HG02973 (cell line): ENCODE measurements at regions not wholly inside any gene's neighbourhood (a gene's known extent, or its start where the extent isn't known, plus 50 kb on each side); places are given as distances from the start of the nearest gene placed in this dataset.
"Not testable (repeated sequence)": the region's sequence is repeated elsewhere in the genome, so short reads cannot be mapped to it uniquely, and the experiment has no call there.

Source experiments
- ATAC-seq: cut with Tn5 transposase; IDR thresholded peaks from one replicate; pipeline ENCODE4 v1.9.1; 2021; ENCODE audit warnings: moderate library complexity; ENCODE audit not compliant: unreplicated experiment

DNA sequence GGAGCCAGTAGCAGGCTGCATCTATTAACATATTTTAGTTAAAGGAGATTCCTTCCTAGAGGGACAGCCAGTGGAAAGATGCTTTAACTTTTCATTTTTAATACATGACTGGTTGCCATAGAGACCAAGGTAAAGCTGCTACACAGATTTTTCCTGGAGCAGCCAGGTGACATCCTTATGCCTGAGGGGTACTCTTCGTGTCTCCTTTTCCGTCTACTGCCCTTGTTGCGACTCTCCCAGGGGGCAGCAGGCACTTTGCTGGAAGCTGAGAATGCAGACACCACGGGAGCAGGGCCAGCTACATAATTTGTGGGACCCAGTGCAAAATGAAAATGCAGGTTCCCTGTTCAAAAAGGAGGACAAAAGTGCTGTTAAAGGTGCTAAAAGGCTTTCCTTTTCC lies 340.4 kb downstream of the CEP170 start:
- not testable (repeated sequence) for ATAC-seq

DNA sequence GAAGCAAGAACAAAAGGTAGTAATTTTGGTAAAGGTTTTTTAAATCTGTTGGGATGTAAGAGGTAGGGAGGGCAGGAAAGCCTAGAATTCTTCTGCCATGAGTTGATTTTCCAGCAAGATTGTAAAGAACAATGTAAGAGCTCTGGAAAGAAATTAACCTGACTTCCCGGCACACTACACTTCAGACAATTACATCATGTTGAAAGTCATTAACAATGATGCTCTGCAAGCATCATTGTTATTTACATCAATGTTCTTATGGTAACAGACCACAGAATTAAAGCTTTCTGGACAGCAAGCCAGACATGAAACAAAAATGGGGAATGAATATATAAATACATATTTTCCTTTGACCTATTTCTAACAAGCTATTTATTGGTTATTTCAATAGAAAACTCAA lies 342.2 kb downstream of the CEP170 start:
- not testable (repeated sequence) for ATAC-seq

GRCh38 chr1:242900558-242900957 lies 354.5 kb downstream of the CEP170 start:
- not testable (repeated sequence) for ATAC-seq

- no peak for ATAC-seq
Observed at GRCh38 chr1:242890192-242890741, 364.8 kb downstream of the CEP170 start.

DNA sequence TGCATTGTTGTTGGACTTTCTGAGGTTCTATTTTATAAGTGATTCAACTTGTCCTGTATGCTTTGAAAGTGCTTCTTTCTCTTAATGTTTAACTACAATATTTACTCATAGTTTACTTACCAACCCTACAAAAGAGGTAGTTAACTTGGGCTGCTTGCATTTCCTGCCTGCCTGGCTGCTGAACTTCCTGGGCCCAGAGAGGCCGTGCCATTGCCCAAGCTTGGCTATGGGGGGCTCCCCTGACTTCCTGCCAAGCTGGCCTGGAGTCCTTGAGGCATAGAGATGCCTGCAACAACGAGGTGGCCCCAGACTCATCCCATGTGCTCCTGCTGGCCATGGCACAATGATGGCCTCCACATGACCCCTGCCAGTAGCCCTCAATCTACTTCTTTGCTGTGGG lies 361.6 kb upstream of the PLD5 start:
- ATAC-seq, result peak; percentile 88

DNA sequence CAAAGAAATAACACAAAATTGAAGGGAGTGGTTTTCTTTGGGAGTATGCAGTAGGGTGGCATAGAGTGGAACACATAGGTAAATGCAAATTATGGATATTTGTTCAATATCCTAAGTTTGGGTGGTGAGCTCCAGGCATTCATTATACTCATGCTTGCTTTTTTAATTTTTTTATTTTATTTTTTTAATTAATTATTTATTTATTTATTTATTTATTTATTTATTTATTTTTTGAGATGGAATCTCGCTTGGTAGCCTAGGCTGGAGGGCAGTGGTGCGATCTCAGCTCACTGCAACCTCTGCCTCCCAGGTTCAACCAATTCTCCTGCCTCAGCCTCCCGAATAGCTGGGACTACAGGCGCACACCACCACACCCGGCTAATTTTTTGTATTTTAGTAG lies 355.5 kb upstream of the PLD5 start:
- ATAC-seq, result not testable (repeated sequence)

DNA sequence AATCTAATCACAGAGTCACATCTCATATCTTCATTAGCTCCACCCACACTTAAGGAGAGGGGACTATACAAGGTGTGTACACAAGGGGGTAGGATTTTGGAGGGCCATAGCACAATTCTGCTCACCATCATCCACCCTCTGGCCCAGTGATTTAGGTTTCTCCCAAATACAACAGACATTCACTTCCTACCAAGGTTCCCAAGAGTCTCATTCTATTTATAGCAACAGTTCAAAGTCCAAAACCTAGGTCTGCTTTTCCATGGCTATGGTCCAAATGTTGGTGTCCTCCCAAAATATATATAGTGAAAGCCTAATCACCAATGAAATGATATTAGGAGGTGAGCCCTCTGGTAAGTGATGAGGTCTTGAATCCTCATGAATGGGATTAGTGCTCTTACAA lies 353.2 kb upstream of the PLD5 start:
- ATAC-seq, result no peak

DNA sequence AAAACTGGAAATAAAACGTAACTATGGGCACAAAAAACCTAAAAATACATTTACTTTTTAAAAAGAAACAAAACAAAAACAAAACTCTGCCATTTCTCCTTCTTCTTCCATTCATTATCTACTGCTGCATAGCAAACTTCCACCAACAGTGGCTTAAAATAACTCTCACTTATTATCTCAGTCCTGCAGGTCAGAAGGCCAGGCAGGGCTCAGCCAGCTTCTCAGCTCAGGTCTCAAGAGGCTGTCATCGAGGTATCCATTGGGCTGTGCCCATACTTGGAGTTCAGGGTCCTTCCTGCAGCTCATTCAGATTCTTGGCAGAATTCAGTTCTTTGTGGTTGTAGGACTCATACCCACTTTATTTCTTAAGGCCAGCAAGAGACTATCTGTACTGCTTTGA lies 352.7 kb upstream of the PLD5 start:
- no peak for ATAC-seq

DNA sequence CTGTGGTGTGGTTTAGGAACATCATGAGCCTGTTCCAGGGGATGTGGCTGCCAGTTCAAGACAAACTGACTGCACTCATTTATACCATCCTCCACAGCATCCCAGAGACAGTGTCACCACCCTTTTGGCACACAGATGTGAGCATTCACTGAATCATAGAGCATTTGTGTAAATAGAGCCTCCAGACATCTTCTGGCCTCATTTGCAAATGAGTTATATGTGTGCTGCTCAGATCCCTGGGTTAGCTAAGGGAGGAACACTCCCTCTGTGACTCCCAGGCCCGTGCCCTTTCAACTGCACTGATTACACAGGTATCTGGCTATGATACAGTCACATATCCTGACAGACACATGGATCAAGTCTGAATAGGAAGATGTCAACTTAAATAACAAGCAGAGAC lies 351.5 kb upstream of the PLD5 start:
- no peak for ATAC-seq

DNA sequence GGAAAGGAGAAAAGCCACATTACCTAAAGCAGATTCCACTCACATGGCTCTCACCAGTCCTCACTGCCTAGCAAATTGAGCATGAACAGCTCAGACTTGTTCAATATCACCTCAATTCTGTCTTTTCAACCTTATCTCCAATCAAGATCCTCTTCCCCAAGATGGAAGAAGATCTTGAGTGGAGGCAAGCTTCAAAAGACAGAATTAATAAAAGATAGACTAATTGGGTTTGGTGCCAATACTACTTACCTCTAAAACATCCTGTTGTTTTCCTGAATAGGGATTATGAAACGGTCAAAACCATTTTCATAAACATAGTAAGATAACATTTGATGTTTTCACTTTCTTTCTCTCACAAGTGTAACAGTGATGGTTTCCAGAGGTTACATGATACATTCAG lies 349.2 kb upstream of the PLD5 start:
- ATAC-seq, result no peak

- ATAC-seq, result no peak
Observed at GRCh38 chr1:242872521-242872920, 348.0 kb upstream of the PLD5 start.

GRCh38 chr1:242871471-242872030 lies 347.1 kb upstream of the PLD5 start:
- no peak for ATAC-seq

- ATAC-seq, result peak; percentile 57
Observed at GRCh38 chr1:242870966-242871365, 346.5 kb upstream of the PLD5 start.

DNA sequence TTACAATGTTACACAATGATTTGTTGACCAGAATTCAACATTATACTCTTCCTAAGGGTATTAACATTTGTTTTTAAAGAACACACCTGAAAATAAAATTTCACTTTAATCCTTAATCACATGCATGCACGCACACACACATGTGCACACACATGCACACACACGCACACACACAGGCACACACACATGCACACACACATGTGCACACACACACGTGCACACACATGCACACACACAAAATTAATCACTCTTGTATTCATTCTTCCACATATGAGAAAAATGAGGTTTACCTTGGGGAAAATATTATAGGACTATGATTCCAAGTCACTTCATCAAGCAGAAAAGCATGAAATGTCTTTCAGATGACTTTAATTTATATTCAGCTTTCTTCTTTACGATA lies 331.8 kb upstream of the PLD5 start:
- ATAC-seq, result no peak

- no peak for ATAC-seq
Observed at GRCh38 chr1:242854466-242854865, 330.0 kb upstream of the PLD5 start.

DNA sequence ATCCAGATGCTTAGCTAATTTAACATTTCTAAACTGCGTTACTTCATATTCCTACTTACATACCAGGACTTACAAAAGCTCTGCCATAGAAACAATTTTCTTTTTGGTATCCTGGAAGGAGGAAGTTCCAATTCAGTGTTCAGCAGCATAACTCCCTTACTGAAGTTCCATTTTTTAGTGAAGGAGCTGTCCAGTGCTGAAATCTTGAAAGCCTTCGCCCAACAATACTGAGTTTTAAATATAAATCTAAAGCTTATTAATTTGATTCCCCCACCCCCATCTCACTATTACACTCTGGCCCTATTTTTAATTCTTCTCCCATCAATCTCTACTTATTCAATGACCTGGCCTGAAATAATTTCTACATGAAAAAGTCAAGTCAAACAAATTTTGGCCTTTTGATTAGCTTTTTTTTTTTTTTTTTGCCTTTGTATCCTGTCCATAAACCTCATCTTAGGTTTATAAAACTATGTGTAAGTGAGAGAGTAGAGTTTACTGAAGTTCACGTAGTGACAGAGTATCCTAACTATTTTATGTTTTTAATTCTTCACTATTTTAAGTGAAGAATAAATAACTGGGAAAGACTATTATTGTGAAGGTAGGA lies 323.0 kb upstream of the PLD5 start:
- ATAC-seq, result no peak

- no peak for ATAC-seq
Observed at GRCh38 chr1:242842094-242842493, 317.6 kb upstream of the PLD5 start.

DNA sequence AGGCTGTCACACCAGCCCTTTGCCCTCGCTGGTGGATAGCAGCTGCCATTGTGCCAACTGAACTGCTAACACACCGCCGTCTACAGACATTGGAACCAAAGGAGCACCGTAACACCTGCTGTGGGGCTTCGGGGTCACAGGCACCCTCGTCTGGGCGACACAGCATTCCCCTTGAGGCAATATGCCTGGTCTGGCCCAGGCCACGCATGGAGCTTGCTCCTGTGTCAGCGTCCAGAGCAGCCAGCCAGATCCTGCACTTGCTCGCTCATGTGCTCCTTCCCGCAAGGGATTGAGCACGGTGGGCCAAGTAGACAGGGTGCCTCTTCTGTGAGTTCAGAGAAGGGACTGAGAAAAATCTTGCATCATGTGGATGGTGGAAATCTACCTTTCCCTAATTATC lies 314.6 kb upstream of the PLD5 start:
- no peak for ATAC-seq

- ATAC-seq, result no peak
Observed at GRCh38 chr1:242836423-242836822, 311.9 kb upstream of the PLD5 start.

DNA sequence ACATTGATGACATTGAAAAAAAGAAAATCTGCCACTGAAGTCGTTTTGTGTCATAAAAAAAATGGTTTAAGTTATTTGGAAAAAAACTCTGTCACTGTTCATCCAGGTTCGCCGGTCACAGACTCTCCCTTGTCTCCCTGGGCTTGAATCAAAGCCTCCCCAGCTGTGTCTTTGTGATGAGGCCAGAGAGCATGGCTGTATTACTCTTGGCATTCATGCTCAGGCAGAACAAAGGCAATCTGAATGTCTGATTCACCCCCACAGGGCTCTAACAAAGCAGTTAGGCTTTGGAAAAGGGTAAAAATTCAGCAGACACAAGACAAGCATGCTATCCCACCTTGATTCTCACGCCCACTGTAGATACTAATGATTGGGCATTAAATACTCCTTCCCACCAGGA lies 304.3 kb upstream of the PLD5 start:
- no peak for ATAC-seq

- no peak for ATAC-seq
Observed at GRCh38 chr1:242828199-242828598, 303.7 kb upstream of the PLD5 start.

DNA sequence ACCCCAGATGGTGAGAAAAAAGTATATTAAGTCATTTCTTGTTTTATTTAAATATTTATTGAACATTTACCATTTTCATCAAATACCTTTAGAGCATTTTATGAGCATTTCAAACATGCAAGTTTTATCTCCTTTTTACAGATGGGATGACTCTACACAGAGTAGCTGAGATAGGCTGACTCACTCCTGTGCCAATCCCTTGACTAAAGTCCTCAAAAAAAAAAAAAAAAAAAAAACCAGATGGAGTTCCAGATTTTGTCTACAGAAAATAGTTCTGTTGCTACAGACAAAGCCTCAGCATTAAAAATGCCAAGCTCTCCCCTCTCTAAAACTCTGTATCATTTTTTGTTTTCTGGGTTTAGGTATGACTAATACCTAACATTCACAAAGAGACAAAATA lies 303.0 kb upstream of the PLD5 start:
- ATAC-seq, result no peak
